ENCODE measurements at regions not wholly inside any gene's neighbourhood (a gene's known extent, or its start where the extent isn't known, plus 50 kb on each side); places are given as distances from the start of the nearest gene placed in this dataset.

GRCh38 chr13:33953203-33953602 lies 135.3 kb downstream of the RFC3 start:
- DNase-seq (ENCODE audit: low spot score): no peak

DNA sequence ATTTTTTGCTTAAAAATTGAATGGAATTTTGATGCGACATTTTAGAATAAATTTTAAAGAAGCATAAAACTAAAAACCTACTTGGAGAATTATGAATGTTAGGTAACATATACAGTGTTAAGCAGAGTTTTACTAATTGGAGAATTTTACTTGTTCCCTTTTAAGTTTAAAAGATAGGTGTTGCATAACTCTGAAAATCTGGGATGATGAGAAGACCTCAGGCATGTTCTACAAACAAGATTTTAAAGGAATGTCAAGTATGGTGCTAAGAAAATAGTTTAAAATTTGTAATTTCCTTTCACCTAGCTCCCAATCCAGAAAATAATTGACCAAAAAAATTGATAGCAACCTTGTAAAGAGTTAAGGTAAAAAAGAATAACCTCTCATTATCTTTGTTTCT lies 135.8 kb downstream of the RFC3 start:
- no peak for DNase-seq (ENCODE audit: low spot score)

GRCh38 chr13:33956346-33956745 lies 138.4 kb downstream of the RFC3 start:
- DNase-seq (ENCODE audit: low spot score): no peak

DNA sequence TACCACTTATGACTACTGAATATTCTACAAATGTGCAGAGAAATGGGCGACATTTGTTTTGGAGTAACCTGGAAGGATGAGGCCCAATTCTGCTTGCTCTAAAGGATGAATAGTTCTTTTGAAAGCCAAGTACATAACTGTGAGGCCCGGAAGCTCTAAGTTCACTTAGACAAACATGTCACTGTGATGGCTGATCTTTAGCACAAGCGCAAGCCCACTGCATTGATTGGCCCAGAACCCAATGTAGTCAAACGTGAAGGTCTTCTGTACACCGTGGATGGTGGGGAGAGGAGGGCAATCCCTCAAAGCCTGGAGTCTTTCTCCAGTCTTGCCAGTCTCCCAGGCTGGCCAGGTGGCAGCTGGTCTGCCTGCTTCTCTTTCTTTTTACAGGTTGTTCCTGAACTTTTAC lies 139.6 kb downstream of the RFC3 start:
- DNase-seq (ENCODE audit: low spot score): no peak

- DNase-seq (ENCODE audit: low spot score): no peak
These were observed 141.0 kb downstream of the RFC3 start for GRCh38 chr13:33958964-33959363.

GRCh38 chr13:33963134-33963533 lies 145.2 kb downstream of the RFC3 start:
- DNase-seq (ENCODE audit: low spot score): no peak

DNA sequence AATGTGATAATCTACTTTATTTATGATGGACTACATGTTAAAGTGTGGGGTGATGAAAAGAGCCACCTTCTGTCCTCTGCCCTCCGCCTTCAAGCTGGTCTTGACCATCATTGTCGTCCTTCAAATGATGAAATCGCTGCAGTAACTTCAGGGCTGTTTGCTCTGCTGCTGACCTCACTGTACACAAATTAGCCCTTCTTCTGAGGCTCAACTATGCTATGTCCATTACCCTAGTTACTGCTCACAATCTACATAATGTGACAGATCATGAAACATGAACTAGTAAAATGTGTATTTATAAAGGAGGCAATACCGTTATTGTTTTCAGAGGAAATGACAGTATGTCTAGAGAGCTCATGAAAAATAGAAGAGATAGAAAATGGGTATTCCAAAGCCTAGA lies 145.9 kb downstream of the RFC3 start:
- DNase-seq (ENCODE audit: low spot score): no peak

- DNase-seq (ENCODE audit: low spot score): no peak
These were observed 150.9 kb downstream of the RFC3 start for GRCh38 chr13:33968520-33969507.

- no peak for DNase-seq (ENCODE audit: low spot score)
These were observed 153.0 kb downstream of the RFC3 start for GRCh38 chr13:33970746-33971561.

DNA sequence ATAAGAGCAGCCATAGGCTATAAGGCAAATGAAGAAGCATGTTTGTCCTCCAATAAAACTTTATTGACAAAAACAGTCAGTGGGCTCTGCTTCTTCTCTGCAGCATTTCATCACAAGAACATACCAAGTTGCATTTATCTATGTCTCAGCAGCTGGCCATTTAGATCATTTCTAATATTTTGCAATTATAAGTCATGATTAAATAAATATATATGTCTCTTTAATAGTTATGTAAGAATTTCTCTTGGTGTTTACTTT lies 153.5 kb downstream of the RFC3 start:
- no peak for DNase-seq (ENCODE audit: low spot score)

DNA sequence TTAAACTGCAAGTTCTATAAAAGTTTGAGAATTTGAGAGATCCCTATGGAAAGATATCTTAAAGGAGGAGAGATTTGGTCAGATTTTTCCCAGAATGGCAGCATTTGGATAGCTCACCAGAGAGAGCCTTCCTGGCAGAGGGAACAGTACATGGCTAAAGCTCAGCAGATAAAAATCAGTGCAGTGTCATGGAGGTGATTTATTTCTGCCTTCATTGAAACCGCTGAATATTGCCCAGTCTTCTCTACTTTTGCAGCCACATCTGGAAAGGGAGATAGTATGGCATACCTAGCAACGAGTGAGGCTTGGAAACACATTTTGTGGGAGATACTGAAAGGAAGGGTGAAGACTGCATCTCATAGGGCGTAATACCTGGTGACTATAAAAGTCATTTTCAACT lies 155.2 kb downstream of the RFC3 start:
- DNase-seq (ENCODE audit: low spot score): no peak

DNA sequence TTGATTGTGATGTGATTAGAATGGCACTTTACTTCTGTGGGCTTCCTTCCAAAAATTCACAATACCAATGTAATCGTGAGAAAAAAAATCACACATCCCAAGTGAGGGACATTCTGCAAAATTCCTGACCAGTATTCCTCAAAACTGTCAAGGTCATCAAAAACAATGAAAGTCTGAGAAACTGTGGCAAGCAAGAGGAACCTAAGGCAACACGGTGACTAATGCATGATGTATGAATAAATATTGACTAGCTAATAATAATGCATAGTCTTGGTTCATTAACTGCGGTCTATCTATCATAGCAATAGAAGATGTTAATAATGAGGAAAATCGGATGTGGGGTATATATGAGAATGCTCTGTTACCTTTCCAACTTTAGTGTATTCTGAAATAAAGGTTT lies 159.0 kb downstream of the RFC3 start:
- DNase-seq (ENCODE audit: low spot score): no peak

DNA sequence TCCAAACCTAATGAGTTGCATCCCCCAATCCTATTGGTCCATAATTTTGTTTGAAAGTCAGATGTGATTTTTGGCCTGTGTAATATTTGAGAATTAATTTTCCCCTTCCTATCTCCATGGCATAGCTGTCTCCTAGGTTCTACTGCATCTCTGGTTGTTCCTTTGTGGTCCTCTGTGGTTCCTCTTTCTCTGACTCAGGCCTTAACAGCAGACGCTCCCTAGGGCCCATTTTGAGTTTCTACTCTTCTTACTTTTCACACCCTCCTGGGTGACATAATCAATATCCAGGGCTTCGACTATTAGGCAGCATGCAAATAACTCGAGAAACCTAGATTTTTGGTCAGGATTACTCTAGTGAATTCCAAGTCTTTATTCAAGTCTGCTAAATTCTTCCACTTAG lies 160.7 kb downstream of the RFC3 start:
- DNase-seq (ENCODE audit: low spot score): no peak

DNA sequence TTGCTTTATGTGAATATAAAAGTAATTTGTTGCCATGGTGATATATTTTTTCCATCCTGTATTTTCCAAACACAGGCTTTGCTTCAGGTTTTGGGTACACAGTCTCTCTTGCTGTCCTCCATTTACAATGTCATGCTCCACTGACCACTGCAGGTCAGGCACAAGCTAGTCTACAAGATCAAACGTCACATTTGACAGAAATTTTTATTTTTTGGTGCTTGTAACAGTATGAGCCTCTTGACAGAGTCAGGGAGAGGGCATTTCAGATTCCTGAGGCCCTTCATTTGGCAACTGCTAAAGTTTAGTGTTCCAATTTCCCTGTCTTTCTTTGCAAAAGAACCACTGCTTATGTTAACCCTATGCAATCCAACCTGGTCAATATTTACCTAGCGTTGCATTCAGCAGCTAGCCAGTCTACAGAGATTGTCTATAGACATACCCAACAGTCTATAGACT lies 175.0 kb downstream of the RFC3 start:
- no peak for DNase-seq (ENCODE audit: low spot score)

DNA sequence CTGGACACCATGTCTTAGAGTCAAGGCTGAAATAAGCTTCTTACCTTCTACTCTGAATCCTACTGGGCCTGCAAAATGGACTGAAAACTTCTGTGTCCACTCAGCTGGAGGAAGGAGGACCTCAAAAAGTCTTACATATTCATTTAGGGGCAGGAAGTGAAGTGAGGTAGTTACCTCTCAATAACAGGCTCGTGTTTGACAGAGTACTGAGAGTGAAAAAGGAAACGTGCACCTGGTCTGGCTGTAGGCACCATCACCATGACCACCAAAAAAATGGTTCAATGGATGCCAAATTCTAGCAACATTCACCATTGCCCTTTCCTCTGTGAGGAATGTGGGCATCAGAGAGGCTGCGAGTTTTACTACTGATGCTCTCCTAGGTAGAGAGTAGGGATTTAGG lies 176.2 kb downstream of the RFC3 start:
- DNase-seq (ENCODE audit: low spot score): no peak

DNA sequence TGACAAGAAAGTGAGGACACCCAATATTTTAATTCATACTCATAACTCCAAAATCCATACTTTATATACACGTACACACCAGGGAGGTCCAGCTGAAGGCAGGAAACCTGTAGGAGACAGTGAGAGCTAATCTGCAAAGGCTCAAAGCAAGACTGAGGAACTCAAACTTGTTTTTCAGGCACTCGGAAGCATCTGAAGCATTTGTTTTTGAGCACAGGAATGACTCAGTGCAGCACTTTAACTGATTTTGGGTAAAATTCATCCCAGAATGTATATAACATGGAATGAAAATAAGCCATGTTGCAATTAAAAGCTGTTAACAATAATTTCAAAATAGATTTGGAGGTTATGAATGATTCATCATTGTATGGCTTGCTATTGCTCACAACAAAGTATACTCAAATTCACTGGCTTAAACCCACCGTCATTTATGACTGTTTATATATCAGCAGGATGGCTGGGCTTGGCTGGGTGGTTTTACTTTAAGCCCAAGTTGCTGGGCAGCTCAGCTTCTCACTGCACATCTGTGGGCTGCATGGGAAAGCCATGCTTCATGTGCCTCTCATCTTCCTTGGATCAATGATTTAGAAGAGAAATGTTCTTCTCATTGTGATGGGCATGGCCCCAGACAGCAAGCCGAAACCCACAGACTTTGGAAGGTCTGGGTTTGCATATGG lies 177.0 kb downstream of the RFC3 start:
- DNase-seq (ENCODE audit: low spot score): no peak

- no peak for DNase-seq (ENCODE audit: low spot score)
These were observed 178.7 kb downstream of the RFC3 start for GRCh38 chr13:33996636-33997035.

GRCh38 chr13:33997574-33997973 lies 179.6 kb downstream of the RFC3 start:
- DNase-seq (ENCODE audit: low spot score): no peak

DNA sequence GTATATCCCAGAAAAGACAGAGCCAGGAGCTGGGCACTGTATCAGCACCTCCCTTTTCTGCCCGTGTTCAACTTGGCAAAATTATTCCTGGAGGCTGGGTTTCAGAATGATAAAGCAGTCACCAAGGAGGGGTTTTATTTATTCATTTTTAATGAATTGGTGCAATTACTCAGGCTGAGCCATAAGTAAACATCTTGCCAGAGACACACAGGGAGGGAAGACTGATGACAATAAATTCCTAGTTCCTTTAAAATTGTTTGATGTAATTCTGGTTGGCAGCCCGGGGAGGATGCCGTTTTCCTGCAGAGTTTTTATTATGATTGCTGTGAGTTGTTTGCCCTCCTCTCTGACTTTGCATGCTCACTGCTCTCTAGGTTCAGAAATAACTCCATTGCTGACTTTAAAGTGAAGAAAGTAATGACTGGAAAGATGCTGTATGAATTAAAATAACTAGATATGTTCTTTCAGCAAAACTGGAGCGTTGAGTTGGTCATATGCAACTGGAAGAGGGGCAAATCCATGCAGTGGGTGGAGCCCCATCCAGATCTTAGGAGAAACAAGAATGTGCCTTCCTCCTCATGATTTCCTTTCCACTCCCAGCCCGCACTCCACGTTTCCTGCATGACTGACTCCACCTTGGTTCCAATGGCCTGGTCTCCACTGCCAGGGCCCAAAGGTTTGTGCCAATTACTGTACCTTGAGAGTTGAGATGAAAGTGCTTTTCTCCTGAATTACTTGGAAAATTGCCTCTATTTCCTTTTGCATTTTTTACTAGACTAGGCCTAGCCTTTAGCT lies 182.1 kb downstream of the RFC3 start:
- DNase-seq (ENCODE audit: low spot score): no peak

DNA sequence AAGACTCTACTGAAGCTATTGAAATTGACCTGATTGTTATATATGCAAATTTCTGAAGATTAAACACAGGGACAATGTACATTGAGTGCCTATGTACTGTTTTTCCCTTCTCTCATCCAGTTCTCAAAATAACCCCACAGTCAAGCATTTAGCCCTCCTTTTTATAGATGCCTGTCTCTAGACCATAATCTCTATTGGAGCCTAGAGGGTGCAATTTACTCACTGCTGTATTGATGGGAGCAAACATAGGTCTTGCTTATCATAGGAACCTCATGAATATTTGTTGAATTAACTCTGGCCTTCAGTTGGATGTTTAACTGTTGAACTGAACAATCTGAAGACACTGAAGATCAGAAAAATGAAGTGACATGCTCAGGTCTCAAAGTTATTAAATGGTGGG lies 183.0 kb downstream of the RFC3 start:
- no peak for DNase-seq (ENCODE audit: low spot score)

GRCh38 chr13:34001389-34001788 lies 183.4 kb downstream of the RFC3 start:
- DNase-seq (ENCODE audit: low spot score): no peak

DNA sequence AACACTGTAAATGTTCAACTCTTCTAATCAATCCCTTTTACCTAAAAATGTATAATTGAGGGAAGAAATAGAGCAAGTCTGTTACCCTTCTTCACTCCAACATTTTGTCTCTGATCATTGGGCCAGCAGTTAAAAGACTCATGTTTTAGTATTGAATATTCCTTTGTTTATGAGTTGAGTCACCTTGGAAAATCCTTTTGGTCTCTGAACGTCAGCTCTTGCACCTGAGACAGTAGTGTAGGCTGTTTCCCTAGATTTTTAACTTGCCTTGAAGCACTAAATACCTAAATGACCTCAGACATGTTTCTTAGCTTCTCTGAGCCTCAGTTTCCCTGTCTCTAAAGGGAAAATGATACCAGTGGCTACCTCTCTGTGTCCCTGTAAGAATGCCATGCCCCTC lies 184.2 kb downstream of the RFC3 start:
- DNase-seq (ENCODE audit: low spot score): no peak

Data from D341Med (cell line).